ENCODE measurements at regions not wholly inside any gene's neighbourhood (a gene's known extent, or its start where the extent isn't known, plus 50 kb on each side); places are given as distances from the start of the nearest gene placed in this dataset.

GRCh38 chr13:50408068-50408467, 392.8 kb downstream of the KCNRG start:
- no peak for TF ChIP-seq GATA3 (IDR thresholded peaks at IDR 0.05; ENCODE audit: low read depth, low read length)
- TF ChIP-seq GATA2 (IDR thresholded peaks at IDR 0.05; ENCODE audit: low read depth, low read length), result no peak

Measured in SH-SY5Y (cell line).